HS-27A (cell line): ENCODE measurements at regions not wholly inside any gene's neighbourhood (a gene's known extent, or its start where the extent isn't known, plus 50 kb on each side); places are given as distances from the start of the nearest gene placed in this dataset.

Experiments
- DNase-seq: peaks from one replicate; pipeline ENCODE4 v3.0.0-alpha.2; 2012; ENCODE audit warnings: low read depth, missing footprints

GRCh38 chr15:77732514-77733335 lies 100.0 kb upstream of the LINGO1 start:
- DNase-seq, result no peak

DNA sequence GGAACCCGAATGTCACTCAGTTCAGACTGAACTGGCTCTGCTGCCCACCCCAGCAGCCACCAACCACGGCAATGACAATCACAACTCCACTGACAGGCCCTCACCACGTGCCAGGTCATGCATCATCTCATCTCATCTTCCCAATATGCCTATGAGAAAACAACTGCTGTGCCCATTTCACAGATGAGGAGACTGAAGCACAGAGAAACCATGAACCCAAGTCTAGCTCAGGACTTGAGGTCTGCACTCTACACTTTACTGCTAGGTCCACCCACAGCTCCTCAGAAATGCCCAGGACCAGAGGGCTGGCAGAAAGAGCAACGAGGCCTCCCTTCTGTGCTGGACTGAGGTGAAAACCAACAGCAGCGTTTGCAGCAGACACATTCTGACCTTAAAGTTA lies 99.2 kb upstream of the LINGO1 start:
- no peak for DNase-seq

- no peak for DNase-seq
Measured at GRCh38 chr15:77731067-77731466, 98.4 kb upstream of the LINGO1 start.

DNA sequence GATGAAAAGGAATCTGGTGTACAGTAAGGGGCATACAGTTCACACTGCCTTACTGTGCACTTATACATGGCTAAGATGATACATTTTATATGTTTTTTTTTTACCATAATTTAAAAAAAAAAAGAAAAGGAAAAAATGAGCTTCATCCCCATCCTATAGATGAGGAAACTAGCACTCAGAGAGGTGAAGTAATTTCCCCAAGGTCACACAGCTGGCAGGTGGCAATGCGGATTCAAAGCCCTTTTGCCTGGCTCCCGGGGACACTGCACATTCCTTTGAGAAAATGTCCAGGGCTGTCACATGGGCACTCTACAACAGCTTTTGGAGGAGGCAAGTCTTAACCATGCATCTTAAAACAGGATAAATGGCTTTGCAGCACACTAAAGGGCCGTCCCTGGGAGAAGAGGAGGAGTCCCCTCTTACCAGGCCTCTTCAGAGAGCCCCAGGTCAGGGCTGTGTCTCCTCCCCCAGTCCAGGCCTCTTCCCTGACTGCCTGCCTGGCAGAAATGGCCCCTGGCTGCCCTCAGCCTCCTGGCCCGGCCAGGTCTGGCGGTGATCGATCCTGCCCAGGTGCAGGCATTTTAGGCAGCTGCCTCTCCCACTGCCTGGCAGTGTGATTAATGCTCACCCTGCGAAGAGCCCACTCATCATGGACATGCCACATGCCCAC lies 95.1 kb upstream of the LINGO1 start:
- DNase-seq, result no peak

DNA sequence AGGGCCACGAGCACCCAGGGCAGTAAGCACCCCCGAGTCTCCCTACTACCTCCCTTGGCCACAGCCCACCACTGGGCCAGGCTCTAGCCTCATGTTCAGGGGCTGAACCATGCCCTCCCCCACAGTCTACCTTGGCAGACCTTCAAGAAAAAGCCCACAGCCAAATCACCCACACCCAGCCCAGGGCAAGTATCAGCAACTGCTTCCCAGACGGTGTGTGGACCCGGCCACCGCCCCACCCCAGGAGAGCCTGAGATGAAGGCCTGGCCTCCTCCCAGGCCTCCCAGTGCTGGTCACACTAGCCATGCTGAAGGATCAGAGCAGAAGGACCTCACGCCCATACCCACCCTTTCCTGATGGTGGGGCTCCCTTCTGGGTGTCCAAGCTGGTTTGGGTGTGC lies 92.0 kb upstream of the LINGO1 start:
- DNase-seq, result no peak

DNA sequence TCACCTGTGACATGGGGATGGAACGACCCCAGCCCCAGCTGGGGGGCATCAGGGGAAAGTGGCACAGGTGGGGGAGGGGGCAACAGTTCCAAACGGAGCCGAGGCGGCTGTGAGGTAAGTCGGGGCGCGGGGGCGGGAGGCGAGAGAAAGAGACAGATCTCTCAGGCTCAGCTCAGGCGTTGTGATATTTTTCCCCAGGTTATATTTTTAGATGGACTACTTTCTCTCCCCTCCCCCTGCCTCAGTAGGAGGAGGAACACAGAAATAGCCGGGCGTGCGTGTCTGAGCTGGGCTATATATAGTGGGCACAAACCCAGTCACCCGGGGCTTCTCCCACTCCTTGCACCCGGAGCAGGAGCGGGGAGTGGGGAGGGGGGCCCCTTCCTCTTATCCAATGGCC lies 91.0 kb upstream of the LINGO1 start:
- no peak for DNase-seq

DNA sequence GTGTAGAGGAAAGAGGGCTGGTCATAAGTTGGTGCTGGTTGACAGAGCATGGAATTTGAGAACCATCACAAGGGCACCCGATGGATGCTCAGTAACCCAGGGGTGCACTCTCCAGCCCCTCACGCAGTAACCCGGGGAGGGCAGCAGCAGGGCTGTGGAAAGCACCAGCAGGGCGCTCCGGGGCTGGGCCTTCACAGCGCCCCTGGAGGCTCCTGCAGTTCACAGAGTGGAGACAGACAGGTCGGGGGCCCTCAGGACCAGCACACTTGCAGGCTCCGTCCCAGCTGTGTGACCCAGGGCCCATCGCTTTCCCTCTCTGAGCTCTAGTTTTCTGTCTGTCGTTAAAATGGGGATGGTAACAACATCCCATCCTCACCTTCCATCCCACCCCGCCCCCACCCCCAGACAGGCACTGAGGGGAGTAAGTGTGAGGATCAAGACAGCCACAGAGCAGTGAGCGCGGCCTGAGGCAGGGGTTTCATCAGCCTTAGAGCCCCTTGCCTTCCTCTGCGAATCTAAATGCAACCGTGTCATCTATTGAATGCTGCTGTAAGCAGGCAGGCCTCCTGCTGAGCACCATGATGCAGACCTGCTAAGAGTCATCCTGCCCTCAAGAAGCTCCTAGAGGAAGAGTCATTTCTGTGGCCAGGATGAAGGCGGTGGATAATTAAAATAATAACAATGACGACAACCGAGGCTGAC lies 90.2 kb upstream of the LINGO1 start:
- DNase-seq, result no peak

DNA sequence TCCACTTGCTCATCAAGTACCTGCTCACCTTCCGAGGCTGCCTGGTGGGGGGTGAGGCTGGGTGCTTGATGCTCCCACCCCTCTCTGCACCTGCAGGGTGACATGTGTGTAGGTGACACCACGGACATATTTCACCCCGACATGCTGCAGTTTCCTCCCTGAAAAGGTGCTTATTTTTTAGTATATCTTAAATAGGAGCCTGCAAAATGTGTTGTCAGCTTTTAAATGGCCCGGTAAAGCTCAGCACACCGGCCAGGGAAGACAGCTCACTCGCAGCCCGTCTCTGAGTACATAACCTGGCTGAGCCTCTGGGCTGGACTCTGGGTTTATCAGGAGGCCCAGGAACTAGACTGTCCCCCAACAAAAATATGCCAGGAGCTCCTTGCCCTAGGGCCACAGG lies 89.3 kb upstream of the LINGO1 start:
- DNase-seq, result no peak

DNA sequence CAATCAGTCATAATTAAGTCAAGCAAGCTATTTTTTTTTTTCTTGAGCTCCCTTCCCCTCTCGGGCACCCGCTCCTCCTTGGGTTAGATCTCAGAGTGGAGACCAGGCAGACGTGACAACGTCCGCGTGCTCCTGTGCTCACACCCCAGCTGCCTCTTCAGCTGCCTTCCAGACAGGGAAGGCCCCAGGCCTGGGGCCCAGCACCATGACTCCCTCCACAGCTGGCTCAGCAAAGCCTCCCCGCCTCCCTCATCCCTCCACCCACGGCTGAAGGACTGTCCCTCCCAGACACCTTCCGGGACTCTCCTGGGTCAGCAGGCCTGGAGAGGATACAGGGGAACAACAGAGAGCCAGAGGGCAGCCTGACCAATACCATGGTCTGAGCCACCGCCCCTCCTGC lies 87.9 kb upstream of the LINGO1 start:
- DNase-seq, result no peak

- no peak for DNase-seq
Measured at GRCh38 chr15:77720173-77720572, 87.5 kb upstream of the LINGO1 start.

GRCh38 chr15:77719450-77719849 lies 86.7 kb upstream of the LINGO1 start:
- DNase-seq, result no peak

DNA sequence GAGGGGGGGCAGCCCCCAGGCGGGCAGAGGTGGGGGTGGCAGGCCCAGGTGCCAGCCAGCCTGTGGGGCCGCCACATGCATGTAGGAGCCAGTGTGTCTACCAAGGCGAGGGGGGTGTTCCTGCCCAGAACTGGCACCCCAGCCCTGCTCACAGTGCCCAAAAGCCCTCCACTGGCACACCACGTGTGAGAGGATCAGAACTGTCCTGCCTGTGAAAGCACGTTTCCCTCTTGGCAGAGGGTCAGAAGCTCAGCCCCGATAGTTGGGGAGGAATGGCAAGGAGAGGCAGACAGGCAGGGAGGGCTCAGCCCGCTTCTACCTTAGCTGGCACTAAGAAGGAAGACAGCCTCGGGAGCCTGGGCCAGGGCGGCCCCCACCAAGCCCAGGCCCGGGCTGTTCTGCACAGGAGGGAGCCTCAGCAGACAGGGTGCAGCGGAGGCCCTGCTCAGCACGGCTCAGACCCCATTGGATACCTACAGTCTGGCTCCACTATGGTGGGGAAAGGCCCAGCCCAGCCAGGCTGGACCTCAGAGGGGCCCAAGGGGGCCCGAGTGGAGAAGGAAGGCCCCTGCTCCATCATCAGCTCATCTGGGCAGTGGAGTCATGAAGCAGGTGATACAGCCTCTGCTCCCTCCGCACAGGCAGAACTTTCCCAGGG lies 84.8 kb upstream of the LINGO1 start:
- no peak for DNase-seq

- DNase-seq, result no peak
Measured at GRCh38 chr15:77716632-77717332, 84.1 kb upstream of the LINGO1 start.

GRCh38 chr15:77715860-77716259 lies 83.1 kb upstream of the LINGO1 start:
- DNase-seq, result no peak

- DNase-seq, result no peak
Measured at GRCh38 chr15:77715051-77715450, 82.3 kb upstream of the LINGO1 start.

GRCh38 chr15:77714555-77714954 lies 81.8 kb upstream of the LINGO1 start:
- DNase-seq, result no peak

DNA sequence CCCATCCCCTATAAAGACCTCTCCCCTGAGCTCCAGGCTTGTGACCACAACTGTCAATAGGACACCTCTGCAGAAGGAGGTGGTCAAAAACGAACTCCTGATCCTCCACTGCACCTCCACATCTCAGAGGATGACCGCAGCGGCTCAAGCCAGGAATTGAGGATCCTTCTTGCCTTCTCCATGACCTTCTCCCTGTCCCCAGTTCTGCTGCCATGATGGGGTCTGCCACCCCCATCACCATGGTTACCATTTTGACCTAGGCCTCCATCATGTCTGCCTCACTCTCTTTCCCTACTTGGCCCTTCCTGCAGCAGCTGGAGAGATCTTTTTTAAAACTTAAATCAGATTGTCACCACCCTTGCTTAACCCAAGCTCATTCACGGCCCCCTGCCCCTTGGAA lies 81.3 kb upstream of the LINGO1 start:
- no peak for DNase-seq

DNA sequence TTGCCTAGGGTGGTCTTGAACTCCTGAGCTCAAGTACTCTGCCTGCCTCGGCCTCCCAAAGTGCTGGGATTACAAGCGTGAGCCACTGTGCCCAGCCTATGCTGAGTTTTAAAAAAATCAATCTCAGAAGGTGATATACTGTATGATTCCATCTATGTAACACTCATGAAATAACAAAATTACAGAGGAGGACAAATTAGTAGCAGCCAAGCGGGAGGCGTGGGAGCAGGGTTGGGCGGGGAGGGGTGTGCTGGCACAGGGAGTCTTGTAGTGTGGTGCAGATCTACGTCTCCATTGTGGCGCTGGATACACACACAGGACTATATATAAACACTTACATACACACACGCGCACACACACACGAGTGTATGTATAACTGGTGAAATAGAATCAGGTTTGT lies 80.6 kb upstream of the LINGO1 start:
- no peak for DNase-seq

DNA sequence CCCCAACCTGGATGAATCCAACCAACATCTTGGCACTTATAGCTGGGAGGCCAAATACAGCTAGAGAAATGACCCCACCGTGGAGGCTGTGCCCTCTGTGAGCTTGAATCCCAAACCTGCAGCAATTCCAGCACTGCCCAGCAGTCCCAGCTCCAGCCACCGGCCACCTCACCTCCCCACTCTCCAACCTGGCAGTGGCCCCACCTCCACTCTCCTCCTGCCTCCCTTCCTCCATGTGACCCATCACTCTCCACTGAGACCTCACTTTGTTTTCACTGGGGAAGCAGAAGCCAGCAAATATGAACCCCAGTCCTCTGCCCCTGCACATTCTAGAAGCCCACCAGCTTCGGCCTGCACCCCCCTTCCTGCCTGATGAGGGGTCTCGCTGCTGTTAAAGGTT lies 79.7 kb upstream of the LINGO1 start:
- DNase-seq, result no peak

DNA sequence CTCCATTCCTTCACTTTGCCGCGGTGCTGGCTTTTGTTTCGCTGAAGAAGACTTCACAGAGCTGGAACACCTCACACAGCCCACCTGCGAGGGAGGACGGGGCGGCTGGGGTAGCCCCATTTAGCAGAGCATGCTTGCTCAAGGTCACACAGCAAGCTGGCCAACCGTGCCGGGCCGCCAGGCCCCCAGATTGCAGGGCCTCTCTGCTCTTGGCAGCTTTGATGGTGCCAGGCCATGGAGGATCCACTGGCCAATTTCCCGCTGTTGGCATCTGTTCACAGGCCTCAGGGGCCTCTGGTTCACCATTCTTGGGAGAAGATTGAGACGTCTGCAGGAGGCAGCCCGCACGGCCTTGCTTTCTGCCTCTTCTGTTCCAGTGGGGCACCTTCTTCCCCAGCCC lies 77.9 kb upstream of the LINGO1 start:
- no peak for DNase-seq

DNA sequence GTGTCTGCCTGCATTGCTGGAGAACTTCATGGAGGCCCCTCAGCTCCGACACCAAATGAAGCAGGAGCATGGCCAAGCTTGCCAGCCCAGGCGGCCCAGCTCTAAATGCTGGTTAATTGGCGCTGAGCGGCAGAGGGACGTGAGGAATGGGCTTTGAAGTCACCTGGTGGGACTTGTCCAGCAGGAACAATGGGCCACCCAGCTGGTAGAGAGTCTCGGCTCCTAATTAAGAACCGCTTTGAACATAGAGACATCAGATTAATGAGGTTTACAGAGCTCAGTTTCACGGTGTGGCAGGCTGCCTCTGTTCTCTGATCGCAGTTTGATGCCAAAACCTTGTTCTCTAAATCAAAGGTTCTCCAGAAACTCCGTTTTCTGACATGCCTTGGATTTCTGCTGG lies 77.5 kb upstream of the LINGO1 start:
- no peak for DNase-seq
